ENCODE measurements at regions not wholly inside any gene's neighbourhood (a gene's known extent, or its start where the extent isn't known, plus 50 kb on each side); places are given as distances from the start of the nearest gene placed in this dataset.

GRCh38 chr21:34201481-34201858 is 128.1 kb downstream of the MRPS6 start:
- no peaks in the 10 kb centered on the region for H3K9me3 ChIP-seq (ENCODE audit: control insufficient read depth, insufficient read depth, low read length)
- TF ChIP-seq CTCF (IDR thresholded peaks at IDR 0.05; ENCODE audit: low read depth, low read length): no peak
- CTCF ChIA-PET: interaction anchor here (0.6 to 2.1 kb wide), 13 partner anchors 11 to 351 kb away, joined by 3 to 46 read pairs (median 5); no protein-coding TSS in a partner anchor
- no peak for DNase-seq (ENCODE audit: low read depth, low spot score)
- POLR2A ChIA-PET: interaction anchor here (1.0 to 1.7 kb wide), 2 partner anchors 128 to 277 kb away, joined by 4 to 5 read pairs; partner anchors contain the start of genes MRPS6 and SLC5A3
- no peak overlapping the region for H3K27ac ChIP-seq (ENCODE audit: low read depth, low read length)
- H3K27me3 ChIP-seq (ENCODE audit: control insufficient read depth, insufficient read depth, low read length): no peaks in the 10 kb centered on the region
- H3K4me3 ChIP-seq (ENCODE audit: low read depth, low read length): peak overlapping the region; percentile 59

GRCh38 chr21:34202553-34203372 is 129.4 kb downstream of the MRPS6 start:
- no peak for TF ChIP-seq CTCF (IDR thresholded peaks at IDR 0.05; ENCODE audit: low read depth, low read length)
- POLR2A ChIA-PET: interaction anchor here (0.5 to 1.7 kb wide), 6 partner anchors 73 to 279 kb away, joined by 3 to 5 read pairs (median 4); partner anchors contain the start of genes MRPS6 and SLC5A3
- DNase-seq (ENCODE audit: low read depth, low spot score): no peak
- H3K27ac ChIP-seq (ENCODE audit: low read depth, low read length): no peak overlapping the region
- CTCF ChIA-PET: interaction anchor here (0.7 to 2.1 kb wide), 16 partner anchors 10 to 279 kb away, joined by 3 to 46 read pairs (median 4); no protein-coding TSS in a partner anchor
- no peak overlapping the region for H3K4me3 ChIP-seq (ENCODE audit: low read depth, low read length)
- H3K9me3 ChIP-seq (ENCODE audit: control insufficient read depth, insufficient read depth, low read length): no peaks in the 10 kb centered on the region
- no peaks in the 10 kb centered on the region for H3K27me3 ChIP-seq (ENCODE audit: control insufficient read depth, insufficient read depth, low read length)

GRCh38 chr21:34203851-34204420 is 130.6 kb downstream of the MRPS6 start:
- CTCF ChIA-PET: interaction anchor here (1.1 to 1.6 kb wide), 2 partner anchors 144 to 280 kb away, joined by 3 to 9 read pairs; no protein-coding TSS in a partner anchor
- TF ChIP-seq CTCF (IDR thresholded peaks at IDR 0.05; ENCODE audit: low read depth, low read length): no peak
- no peaks in the 10 kb centered on the region for H3K9me3 ChIP-seq (ENCODE audit: control insufficient read depth, insufficient read depth, low read length)

GRCh38 chr21:34204481-34205439 is 131.4 kb downstream of the MRPS6 start:
- ChIA-PET POLR2A (interaction anchor here (0.6 kb wide), 1 partner anchor 327 kb away, joined by 5 read pairs; no protein-coding TSS in a partner anchor), CTCF (interaction anchor here (0.6 to 1.6 kb wide), 3 partner anchors 143 to 568 kb away, joined by 3 to 9 read pairs (median 5); no protein-coding TSS in a partner anchor)
- Histone ChIP-seq H3K9me3 (ENCODE audit: control insufficient read depth, insufficient read depth, low read length) (no peaks in the 10 kb centered on the region), H3K27ac (ENCODE audit: low read depth, low read length) (no peak overlapping the region), H3K4me3 (ENCODE audit: low read depth, low read length) (no peak overlapping the region), H3K27me3 (ENCODE audit: control insufficient read depth, insufficient read depth, low read length) (no peaks in the 10 kb centered on the region)
- DNase-seq (ENCODE audit: low read depth, low spot score): no peak
- no peak for TF ChIP-seq CTCF (IDR thresholded peaks at IDR 0.05; ENCODE audit: low read depth, low read length)

More at GRCh38 chr21:34203851-34204420, 130.6 kb downstream of the MRPS6 start:
- DNase-seq (ENCODE audit: low read depth, low spot score): no peak
- Histone ChIP-seq H3K27me3 (ENCODE audit: control insufficient read depth, insufficient read depth, low read length) (no peaks in the 10 kb centered on the region), H3K27ac (ENCODE audit: low read depth, low read length) (no peak overlapping the region), H3K4me3 (ENCODE audit: low read depth, low read length) (no peak overlapping the region)
- POLR2A ChIA-PET: interaction anchor here (0.7 kb wide), 2 partner anchors 74 to 279 kb away, joined by 3 to 4 read pairs; no protein-coding TSS in a partner anchor
